DND-41 (cell line): ENCODE measurements at regions not wholly inside any gene's neighbourhood (a gene's known extent, or its start where the extent isn't known, plus 50 kb on each side); places are given as distances from the start of the nearest gene placed in this dataset.

Experiments
- ATAC-seq: fragments of 200-7000 bp; cut with Tn5 transposase; 3 replicates; pipeline ENCODE4 v1.9.1; 2021; ENCODE audit warnings: low read depth; ENCODE audit not compliant: insufficient read depth
- DNase-seq: peaks from one replicate; pipeline ENCODE4 v3.0.0-alpha.2; 2020
- H2AFZ ChIP-seq: 2 replicates; pipeline ENCODE4 v1.6.0; 2012; ENCODE audit warnings: low read depth, low read length
- H3K27ac ChIP-seq: 2 replicates; pipeline ENCODE4 v1.5.1; 2012; ENCODE audit warnings: low read length, inconsistent platforms
- H3K27me3 ChIP-seq: fragments of 200-600 bp; sonication (generic); 2 replicates; pipeline ENCODE4 v1.6.0; 2012; ENCODE audit warnings: low read length, mild to moderate bottlenecking, inconsistent platforms; ENCODE audit not compliant: insufficient read depth, poor library complexity
- H3K36me3 ChIP-seq: 2 replicates; pipeline ENCODE4 v1.5.1; 2012; ENCODE audit warnings: low read length, inconsistent platforms; ENCODE audit not compliant: insufficient read depth
- H3K4me1 ChIP-seq: 2 replicates; pipeline ENCODE4 v1.5.1; 2012; ENCODE audit warnings: mild to moderate bottlenecking, low read length; ENCODE audit not compliant: insufficient read depth
- H3K4me2 ChIP-seq: 2 replicates; pipeline ENCODE4 v1.6.0; 2012; ENCODE audit warnings: mild to moderate bottlenecking, moderate library complexity, low read length, inconsistent platforms; ENCODE audit not compliant: insufficient read depth
- H3K4me3 ChIP-seq, 2 experiments: fragments of 200-600 bp in 1 of 2; shearing (Covaris generic) in 1 of 2; 2 replicates each; pipeline ENCODE4 v1.5.1; 2012 to 2016; ENCODE audit warnings: inconsistent platforms in 2 of 2, low read length in 2 of 2, mild to moderate bottlenecking in 2 of 2, low read depth in 1 of 2, moderate library complexity in 1 of 2
- H3K79me2 ChIP-seq: 2 replicates; pipeline ENCODE4 v1.6.0; 2012; ENCODE audit warnings: low read length, inconsistent platforms; ENCODE audit not compliant: insufficient read depth
- H3K9ac ChIP-seq: 2 replicates; pipeline ENCODE4 v1.6.0; 2012; ENCODE audit warnings: low read depth, mild to moderate bottlenecking, inconsistent platforms, low read length, moderate library complexity
- H3K9me3 ChIP-seq: 2 replicates; pipeline ENCODE4 v1.5.1; 2012; ENCODE audit warnings: low read length, moderate library complexity, mild to moderate bottlenecking, inconsistent platforms; ENCODE audit not compliant: insufficient read depth, severe bottlenecking
- H4K20me1 ChIP-seq: 2 replicates; pipeline ENCODE4 v1.6.0; 2012; ENCODE audit warnings: low read length; ENCODE audit not compliant: insufficient read depth
- CTCF ChIP-seq: IDR thresholded peaks from 2 replicates; pipeline ENCODE4 v1.5.1; 2012; ENCODE audit warnings: borderline replicate concordance, low read length, moderate library complexity, mild to moderate bottlenecking; ENCODE audit not compliant: poor library complexity, severe bottlenecking; ENCODE audit errors: extremely low read depth
- EZH2 ChIP-seq: IDR thresholded peaks from 3 replicates; pipeline ENCODE4 v1.6.1; 2012; ENCODE audit warnings: borderline replicate concordance, low read depth, mild to moderate bottlenecking, moderate library complexity, low read length, inconsistent platforms; ENCODE audit not compliant: severe bottlenecking

- H2AFZ ChIP-seq = no peak overlapping the region
- H3K79me2 ChIP-seq = no peaks in the 10 kb centered on the region
- DNase-seq = no peak
Measured at GRCh38 chr3:147614210-147614609, 205.0 kb downstream of the ZIC1 start.

GRCh38 chr3:147615035-147615434 lies 205.9 kb downstream of the ZIC1 start:
- H3K4me3 ChIP-seq = no peak overlapping the region
- no peaks in the 10 kb centered on the region for H4K20me1 ChIP-seq
- DNase-seq = no peak
- no peaks in the 10 kb centered on the region for H3K27me3 ChIP-seq
- H3K4me1 ChIP-seq = no peaks in the 10 kb centered on the region
- ATAC-seq = no peak
- TF ChIP-seq EZH2 (no peak), CTCF (no peak)
- no peak overlapping the region for H3K9ac ChIP-seq
- H3K36me3 ChIP-seq = no peaks in the 10 kb centered on the region
- H3K4me2 ChIP-seq = no peak overlapping the region
- H2AFZ ChIP-seq = no peak overlapping the region
- H3K79me2 ChIP-seq = no peaks in the 10 kb centered on the region
- no peaks in the 10 kb centered on the region for H3K9me3 ChIP-seq
- H3K27ac ChIP-seq = no peak overlapping the region

More at GRCh38 chr3:147614210-147614609, 205.0 kb downstream of the ZIC1 start:
- H3K4me3 ChIP-seq = no peak overlapping the region
- no peaks in the 10 kb centered on the region for H3K36me3 ChIP-seq
- no peaks in the 10 kb centered on the region for H3K27me3 ChIP-seq
- no peak for TF ChIP-seq EZH2
- no peak for TF ChIP-seq CTCF
- no peak overlapping the region for H3K4me2 ChIP-seq
- ATAC-seq = no peak
- no peaks in the 10 kb centered on the region for H3K4me1 ChIP-seq
- H3K9ac ChIP-seq = no peak overlapping the region
- no peaks in the 10 kb centered on the region for H3K9me3 ChIP-seq
- H3K27ac ChIP-seq = no peak overlapping the region
- no peaks in the 10 kb centered on the region for H4K20me1 ChIP-seq

GRCh38 chr3:147616998-147617619 lies 207.9 kb downstream of the ZIC1 start:
- no peak for ATAC-seq
- no peaks in the 10 kb centered on the region for H3K36me3 ChIP-seq

More at GRCh38 chr3:147616998-147617619, 207.9 kb downstream of the ZIC1 start:
- H4K20me1 ChIP-seq = no peaks in the 10 kb centered on the region
- H3K4me2 ChIP-seq = no peak overlapping the region
- peak; percentile 64 for TF ChIP-seq CTCF
- TF ChIP-seq EZH2 = no peak
- H3K79me2 ChIP-seq = no peaks in the 10 kb centered on the region
- H3K27ac ChIP-seq = no peak overlapping the region
- no peaks in the 10 kb centered on the region for H3K27me3 ChIP-seq
- no peak for DNase-seq
- no peak overlapping the region for H3K9ac ChIP-seq
- H3K4me1 ChIP-seq = no peaks in the 10 kb centered on the region
- no peak overlapping the region for H3K4me3 ChIP-seq
- H3K9me3 ChIP-seq = no peaks in the 10 kb centered on the region
- no peak overlapping the region for H2AFZ ChIP-seq
